CD4-positive, alpha-beta T cell treated with Interleukin-17A for 1 hour (primary cell): ENCODE measurements at regions not wholly inside any gene's neighbourhood (a gene's known extent, or its start where the extent isn't known, plus 50 kb on each side); places are given as distances from the start of the nearest gene placed in this dataset.

Experiments used
- DNase-seq: peaks from one replicate; pipeline ENCODE4 v3.0.0-alpha.2; 2020

GRCh38 chr15:87628311-87628710 is 628.2 kb downstream of the NTRK3 start:
- no peak for DNase-seq

- no peak for DNase-seq
These were observed 629.7 kb downstream of the NTRK3 start for GRCh38 chr15:87626860-87627259.

- DNase-seq, result peak; percentile 6
These were observed 632.7 kb downstream of the NTRK3 start for GRCh38 chr15:87623832-87624231.

DNA sequence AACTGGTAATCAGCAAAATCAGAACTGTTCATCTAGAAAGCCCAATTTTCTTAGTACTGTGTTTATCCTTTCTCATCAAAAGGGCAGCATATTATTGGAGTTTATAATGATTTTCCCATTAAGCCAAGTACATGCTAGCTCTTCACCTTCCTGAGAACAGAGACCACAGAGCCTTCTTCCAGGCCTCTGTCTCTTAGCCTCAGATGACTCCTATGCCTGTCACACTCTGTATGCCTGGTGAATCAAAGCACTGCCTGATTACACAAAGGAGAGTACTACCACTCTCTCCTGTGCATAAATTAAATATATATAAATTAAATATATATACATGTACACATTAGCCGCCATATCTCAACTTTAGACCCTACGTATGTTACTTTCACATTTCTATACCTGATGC is 636.1 kb downstream of the NTRK3 start:
- DNase-seq, result no peak

- DNase-seq, result no peak
These were observed 637.2 kb downstream of the NTRK3 start for GRCh38 chr15:87619161-87619960.

DNA sequence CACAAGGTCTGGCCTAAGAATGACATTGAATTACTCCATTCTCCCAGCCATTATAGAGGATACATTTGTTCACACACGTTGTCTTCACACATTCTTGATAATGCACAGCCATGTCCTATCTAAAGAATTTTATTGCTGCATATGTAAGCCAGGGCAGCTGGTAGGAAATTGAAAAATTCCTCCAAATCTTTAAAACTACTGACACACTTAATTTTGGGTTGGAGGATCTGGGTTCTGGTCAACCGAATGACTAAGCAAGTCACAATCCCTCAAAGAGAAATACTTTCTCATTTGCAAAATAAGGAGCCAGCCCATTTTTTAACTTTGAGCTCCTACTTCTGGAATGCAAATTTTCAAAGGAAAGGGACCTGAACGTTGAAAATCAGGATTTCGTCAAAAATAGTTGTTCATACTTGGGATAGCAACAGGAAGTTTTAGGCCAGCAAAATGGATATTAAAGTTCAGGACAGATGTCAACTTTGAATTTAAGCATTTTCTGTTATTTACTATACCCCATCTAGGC is 638.3 kb downstream of the NTRK3 start:
- DNase-seq, result no peak

DNA sequence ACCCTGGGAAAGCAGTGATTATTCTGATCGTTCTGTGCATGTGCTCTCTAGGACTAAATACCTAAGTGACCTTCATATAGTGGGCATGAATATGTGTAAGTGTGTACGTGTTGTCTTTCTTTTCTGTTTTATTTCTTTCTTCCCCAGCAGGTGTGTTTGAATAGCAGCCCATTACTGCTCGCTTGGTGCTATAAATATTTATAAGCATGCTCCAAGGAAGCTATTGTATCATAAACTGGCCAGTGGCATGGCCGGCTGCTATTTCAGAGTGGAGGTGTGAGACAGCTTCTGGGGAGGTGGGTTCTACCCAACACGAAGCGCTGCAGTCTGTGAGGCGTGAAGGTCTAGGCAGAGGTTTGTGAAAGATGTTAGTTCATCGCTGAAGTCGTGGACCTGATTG is 641.8 kb downstream of the NTRK3 start:
- no peak for DNase-seq

GRCh38 chr15:87610366-87610765 is 646.2 kb downstream of the NTRK3 start:
- no peak for DNase-seq

DNA sequence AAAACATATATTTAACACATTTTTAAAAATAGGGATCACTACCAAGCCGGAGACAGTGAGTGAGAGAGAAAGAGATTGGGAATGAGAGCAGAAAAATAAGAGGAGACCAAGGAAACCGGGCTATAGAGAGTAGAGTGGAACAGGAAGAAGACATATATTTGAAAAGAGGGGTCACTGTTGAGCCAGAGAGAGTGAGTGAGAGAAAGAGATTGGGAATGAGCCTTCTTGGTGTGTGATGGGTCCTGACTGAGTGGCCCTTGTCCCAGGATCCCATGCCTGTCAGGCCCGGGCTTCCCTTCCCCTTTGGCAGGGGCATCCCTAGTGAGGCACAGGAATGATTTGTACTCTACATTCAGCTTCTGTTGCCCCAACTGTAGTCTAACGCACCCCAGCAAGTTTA is 646.6 kb downstream of the NTRK3 start:
- no peak for DNase-seq

- no peak for DNase-seq
These were observed 647.1 kb downstream of the NTRK3 start for GRCh38 chr15:87609474-87609873.

DNA sequence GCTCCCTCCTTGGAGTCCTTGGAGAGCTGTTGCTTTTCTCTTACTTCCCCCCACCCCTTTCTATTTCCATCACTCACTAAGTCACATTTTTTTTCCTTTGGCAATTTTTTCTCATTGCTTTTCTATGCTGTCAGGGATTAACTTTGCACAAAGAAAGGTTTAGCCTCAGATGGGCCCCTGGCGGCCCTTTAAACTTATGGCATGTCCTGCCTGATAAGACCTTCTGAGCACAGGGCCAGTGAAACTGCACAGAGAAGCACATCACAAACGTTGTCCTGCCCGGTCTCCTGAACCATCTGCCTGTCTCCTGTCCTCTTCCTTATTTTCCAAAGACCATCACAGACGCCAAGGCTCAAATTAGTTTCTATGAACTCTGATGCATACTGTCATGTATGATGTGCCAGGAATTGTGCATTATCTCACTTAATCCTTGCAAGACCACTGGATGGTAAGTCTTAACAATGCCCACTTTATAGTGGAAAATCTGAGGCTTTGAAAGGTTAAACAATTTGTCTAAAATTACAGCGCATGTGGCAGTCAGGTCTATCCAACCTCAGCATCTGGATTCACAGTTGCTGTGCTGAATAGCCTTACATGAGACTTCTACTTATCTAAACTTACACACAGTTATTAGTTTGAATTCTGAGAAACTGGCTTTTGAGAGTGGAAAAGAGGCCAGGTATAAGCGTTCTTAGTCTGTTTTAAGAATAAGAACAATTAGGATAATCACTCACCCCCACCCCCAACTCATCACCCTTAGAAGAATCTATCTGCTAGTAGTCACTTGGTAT is 648.1 kb downstream of the NTRK3 start:
- DNase-seq, result no peak

- no peak for DNase-seq
These were observed 649.6 kb downstream of the NTRK3 start for GRCh38 chr15:87606971-87607370.

DNA sequence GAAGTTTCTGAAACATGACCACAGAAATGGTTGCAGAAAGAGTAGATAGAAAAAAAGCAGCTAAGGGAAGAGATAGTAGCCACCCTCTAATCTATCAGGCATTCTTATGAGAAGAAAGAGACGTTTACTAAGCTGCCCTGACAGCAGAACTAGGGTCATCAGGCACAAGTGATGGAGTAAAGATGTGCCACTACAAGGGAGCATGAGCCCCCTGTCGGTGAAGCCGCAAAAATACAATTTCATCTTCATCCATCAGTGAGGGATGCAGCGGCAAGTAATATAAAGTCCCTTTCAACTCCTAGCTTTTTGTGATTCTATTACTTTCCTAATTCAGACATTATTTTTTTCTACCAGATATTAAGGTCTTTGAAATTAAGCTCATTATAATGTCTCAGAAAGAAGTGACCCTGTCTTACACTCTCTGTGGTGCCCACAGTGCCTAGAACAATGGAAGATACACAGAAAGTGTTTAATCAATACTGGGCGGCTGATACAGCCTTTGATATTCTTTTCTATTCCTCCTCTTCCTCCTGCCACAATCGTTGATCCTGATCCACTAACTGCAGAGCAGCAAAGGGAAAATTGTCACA is 651.6 kb downstream of the NTRK3 start:
- DNase-seq, result peak; percentile 12

- DNase-seq, result no peak
These were observed 654.2 kb downstream of the NTRK3 start for GRCh38 chr15:87602371-87602770.

DNA sequence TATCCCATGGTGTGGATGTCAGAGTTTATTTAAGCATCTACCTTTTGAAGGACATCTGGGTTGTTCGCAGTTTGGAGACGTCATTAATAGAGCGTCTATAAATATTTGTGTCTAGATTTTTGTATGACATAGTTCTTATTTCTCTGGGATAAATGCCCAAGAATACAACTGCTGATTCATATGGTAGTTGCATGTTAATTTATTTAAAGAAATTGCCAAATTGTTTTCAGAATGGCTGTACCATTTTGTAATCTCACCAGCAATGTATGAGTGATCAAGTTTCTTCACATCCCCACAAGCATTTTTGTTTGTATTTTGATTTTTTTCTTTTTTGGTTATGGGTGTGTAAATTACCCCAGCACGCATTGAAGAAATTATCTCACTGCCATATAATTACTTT is 656.9 kb downstream of the NTRK3 start:
- no peak for DNase-seq

GRCh38 chr15:87597346-87598052 is 659.0 kb downstream of the NTRK3 start:
- DNase-seq, result peak; percentile 51

DNA sequence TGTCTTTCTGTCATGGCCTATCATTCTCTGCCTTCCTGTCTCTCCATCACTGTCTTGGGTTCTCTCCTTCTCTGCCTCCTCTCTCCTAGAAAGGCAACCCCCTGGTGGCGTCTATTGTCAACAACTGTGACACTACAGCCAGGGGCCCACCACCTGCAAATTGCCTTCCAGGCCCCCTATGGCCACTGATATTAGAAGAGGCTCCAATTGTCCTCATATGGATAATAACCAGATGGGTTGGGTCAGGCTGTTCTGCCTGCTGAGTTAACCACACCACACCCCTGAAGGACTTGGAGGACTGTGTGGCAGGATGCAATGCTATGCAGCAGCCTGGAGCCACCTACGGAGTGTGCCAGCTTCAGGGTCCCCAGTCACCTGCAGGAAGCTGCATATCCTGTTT is 665.0 kb downstream of the NTRK3 start:
- no peak for DNase-seq

GRCh38 chr15:87591042-87591441 is 665.5 kb downstream of the NTRK3 start:
- DNase-seq, result no peak

DNA sequence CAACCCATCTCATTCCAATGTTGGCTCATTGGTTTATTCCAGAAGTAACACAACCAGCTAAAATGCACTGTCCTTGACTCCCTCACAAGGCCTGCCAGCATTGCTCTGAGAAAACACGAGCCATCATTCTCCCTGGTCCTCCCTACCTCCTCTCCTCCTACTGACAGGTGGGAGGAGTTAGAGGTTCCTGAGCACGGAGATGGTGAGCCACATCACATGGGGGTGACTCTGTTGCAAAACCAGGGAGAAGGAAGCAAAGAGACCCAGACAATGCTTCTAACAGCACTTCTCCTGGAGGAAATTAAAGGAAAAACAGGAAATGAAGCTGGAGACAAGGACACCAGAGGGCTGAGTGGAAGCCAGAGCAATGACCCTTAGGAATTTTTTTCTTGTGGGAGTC is 667.4 kb downstream of the NTRK3 start:
- DNase-seq, result no peak

DNA sequence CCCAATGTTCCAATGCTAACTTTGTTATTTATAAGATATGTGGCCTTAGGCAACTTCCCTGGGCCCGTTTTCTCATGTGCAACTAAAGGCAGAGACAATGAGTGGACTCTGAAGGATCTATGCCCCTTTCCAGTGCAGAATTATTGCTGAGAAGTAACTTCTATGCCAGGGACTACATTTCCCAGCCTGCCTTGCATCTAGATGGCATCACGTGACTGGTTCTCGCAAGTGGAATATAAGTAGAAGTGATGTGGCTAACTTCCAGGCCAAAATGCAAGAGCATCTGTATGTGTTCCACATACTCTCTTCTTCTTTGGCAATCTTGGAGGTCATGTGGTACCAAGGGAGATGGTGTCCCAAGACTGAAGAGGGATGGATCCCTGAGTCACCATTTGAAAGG is 674.4 kb downstream of the NTRK3 start:
- no peak for DNase-seq

DNA sequence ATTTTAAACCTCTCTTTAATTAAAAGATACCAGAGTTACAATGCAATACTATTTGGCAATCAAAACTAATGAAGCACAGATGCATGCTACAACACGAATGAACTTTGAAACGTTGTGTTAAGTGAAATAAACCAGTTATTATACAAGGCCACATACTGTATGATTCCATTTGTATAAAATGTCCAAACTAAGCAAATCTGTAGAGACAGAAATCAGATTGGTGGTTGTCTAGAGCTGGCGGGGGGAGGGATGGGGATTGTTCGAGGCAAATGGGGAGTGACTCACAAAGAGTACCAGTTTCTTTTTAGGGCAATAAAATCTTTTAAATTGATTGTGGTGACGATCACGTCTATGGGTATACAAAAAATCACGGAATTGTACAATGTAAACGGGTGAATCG is 677.0 kb downstream of the NTRK3 start:
- no peak for DNase-seq

- DNase-seq, result no peak
These were observed 677.8 kb downstream of the NTRK3 start for GRCh38 chr15:87578776-87579175.

DNA sequence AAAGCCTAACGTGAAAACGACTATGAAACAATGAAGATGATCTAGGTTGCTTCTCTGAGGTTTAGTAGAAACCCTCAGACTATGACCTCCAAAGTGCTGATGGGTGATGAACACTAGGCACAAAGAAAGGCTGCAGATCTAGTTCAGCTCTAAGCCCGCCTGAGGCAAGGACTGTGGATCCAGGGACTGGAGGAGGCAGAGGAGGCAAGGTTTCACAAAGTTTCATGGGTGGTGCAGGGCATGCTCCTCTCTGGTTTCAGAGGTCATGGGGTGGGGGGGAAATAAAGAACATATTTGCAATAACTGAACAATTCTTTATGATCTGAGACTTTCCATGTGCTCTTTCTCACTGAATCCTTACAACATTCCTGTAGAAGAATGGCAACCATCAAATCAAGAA is 679.2 kb downstream of the NTRK3 start:
- no peak for DNase-seq
